Suppressor macrophage (primary cell): ENCODE measurements at regions not wholly inside any gene's neighbourhood (a gene's known extent, or its start where the extent isn't known, plus 50 kb on each side); places are given as distances from the start of the nearest gene placed in this dataset.

ENCODE experiments used
- DNase-seq, 4 experiments: peaks; one replicate each; pipeline ENCODE4 v3.0.0-alpha.2; 2020 to 2022

- no peak for DNase-seq
Observed at GRCh38 chrX:97766501-97767095, 882.9 kb downstream of the RPA4 start.

DNA sequence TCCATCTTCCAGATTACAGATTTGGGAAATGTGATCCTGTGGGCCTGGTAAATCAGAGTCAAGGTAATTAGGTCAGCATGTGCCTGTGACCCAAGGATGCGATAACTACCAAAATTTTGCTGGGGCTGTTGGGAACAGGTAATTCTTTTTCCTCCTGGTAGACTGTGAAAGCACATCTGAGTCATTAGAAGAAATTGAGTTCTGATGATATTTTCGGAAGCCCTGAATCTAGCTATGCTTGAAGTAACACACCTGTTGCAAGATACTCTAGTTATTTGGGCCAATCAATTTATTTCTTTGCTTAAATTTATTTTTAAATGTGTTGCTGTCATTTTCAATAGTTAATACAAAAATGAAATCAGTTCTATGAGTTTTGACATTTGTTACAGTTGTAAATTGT, 903.6 kb downstream of the RPA4 start:
- DNase-seq: no peak

GRCh38 chrX:97787849-97788248, 904.1 kb downstream of the RPA4 start:
- DNase-seq: no peak

DNA sequence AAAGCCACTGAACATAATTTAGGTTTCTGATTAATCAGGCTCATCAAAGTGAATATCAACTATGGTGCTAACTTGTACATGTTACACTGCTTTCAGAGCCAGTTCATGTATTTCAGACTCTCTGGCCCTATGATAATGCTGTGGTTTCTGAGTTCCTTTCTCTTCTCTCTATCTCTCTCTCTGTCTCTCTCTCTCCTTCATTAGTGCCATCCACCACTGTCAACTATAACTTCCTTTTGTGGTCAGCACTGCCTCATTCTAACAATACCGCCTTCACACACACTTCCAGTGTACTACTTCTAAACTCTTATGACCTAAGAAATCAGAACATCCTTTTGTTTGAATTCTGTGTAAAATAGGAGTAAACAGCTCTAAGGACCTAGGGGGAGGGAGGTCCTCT, 907.1 kb downstream of the RPA4 start:
- DNase-seq: no peak

- DNase-seq: no peak
Observed at GRCh38 chrX:97797076-97797475, 913.4 kb downstream of the RPA4 start.

DNA sequence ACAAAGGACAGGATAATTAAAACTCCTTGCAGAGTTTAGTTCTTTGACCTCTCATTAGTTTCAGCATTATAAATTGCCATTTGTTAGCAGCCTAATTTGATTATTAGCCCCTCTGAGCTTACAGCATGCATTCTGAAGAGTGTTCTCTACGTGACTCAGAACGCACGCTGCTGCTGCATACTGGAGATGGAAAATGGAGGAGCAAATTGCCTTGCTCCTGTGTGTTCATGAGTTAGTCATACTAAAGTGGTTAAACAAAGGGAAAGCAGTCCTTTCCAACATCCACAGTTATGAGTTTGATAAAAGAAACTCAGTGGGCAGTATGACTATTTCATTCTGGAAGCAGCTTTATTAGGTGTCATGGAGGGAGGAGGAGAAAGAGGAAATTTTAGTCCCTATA, 922.5 kb downstream of the RPA4 start:
- DNase-seq: no peak

- no peak for DNase-seq
Observed at GRCh38 chrX:97806946-97807345, 923.2 kb downstream of the RPA4 start.

GRCh38 chrX:97820170-97820569, 936.5 kb downstream of the RPA4 start:
- DNase-seq: no peak

- DNase-seq: no peak
Observed at GRCh38 chrX:97828471-97828870, 944.8 kb downstream of the RPA4 start.

DNA sequence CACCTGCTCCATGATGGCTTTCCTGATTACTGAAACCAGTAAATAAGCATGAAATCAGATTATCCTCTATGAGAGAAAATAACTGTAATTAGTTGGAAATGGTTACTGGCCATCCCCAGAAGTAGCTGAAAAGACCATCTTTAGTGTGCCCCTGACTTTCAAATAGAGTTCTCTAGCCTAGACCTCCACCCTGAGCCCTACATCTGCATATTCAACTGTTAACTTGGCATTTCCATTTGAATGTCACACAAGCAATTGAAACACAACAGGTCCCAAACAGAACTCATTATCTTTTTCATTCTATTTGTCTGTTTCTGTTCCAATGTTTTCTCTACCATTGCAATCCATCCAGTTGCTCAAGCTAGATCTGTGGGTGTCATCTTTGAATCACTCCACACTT, 952.3 kb downstream of the RPA4 start:
- no peak for DNase-seq

- no peak for DNase-seq
Observed at GRCh38 chrX:97841544-97842179, 958.0 kb downstream of the RPA4 start.

DNA sequence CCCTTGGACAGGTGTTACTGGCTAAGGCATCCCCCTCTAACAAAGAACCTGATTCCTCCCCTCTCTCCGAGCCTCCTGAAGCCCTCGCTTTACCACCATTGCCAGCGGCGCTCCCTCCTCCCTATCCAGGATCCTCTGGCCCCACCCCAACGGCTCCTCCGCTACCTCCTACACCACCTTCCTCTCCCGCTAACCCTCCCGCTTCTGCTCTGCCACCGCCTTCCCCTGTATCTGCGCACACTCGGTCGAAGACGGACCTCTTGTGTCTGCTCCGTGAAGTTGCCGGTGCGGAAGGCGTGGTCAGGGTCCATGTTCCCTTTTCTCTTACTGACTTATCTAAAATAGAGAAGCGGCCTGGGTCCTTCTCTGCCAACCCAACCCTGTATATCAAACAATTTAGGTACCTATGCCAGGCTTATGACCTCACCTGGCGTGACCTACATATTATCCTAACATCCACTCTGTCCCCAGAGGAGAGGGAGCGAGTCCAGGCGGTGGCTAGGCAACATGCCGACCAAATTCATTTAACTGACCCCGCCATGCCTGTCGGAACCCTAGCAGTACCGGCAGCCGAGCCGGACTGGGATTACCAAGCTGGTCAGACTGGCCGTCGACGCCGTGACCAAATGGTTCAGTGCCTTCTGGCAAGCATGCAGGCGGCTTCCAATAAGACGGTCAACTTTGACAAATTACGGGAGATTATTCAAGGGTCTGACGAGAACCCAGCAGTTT, 958.9 kb downstream of the RPA4 start:
- DNase-seq: no peak

GRCh38 chrX:97843200-97843811, 959.6 kb downstream of the RPA4 start:
- no peak for DNase-seq

GRCh38 chrX:97844161-97844560, 960.5 kb downstream of the RPA4 start:
- DNase-seq: no peak

GRCh38 chrX:97844943-97845342, 961.2 kb downstream of the RPA4 start:
- DNase-seq: no peak

DNA sequence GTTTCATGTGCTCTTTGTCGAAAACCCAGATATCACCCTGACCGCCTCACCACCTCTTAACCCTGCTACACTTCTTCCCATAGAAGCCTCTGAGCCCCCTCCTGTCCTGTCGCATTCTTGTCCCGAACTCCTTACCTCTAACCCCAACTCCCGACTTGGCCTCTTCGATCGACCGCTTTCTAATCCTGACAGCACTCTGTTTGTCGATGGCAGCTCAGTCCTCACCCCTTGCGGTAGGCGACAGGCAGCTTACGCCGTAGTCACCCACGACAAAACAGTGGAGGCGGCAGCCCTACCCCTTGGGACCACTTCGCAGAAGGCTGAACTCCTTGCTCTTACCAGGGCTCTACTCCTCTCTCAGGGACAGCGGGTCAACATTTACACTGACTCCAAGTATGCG, 961.7 kb downstream of the RPA4 start:
- DNase-seq: no peak

DNA sequence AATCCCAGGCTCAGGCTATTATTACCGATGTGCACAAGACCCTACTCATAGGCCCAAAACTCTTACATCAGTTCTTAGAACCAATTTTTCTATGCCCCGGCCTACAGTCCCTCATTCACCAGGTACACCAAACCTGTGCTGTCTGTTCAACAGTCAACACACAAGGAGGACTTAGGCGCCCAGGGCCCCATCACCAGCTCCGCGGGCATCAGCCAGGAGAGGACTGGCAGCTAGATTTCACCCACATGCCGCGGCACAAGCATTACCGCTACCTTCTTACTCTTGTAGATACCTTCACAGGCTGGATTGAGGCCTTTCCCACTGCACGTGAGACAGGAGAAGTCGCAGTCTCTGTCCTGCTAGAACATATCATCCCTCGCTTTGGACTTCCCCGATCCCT, 962.5 kb downstream of the RPA4 start:
- no peak for DNase-seq

- no peak for DNase-seq
Observed at GRCh38 chrX:97846718-97847237, 963.1 kb downstream of the RPA4 start.

DNA sequence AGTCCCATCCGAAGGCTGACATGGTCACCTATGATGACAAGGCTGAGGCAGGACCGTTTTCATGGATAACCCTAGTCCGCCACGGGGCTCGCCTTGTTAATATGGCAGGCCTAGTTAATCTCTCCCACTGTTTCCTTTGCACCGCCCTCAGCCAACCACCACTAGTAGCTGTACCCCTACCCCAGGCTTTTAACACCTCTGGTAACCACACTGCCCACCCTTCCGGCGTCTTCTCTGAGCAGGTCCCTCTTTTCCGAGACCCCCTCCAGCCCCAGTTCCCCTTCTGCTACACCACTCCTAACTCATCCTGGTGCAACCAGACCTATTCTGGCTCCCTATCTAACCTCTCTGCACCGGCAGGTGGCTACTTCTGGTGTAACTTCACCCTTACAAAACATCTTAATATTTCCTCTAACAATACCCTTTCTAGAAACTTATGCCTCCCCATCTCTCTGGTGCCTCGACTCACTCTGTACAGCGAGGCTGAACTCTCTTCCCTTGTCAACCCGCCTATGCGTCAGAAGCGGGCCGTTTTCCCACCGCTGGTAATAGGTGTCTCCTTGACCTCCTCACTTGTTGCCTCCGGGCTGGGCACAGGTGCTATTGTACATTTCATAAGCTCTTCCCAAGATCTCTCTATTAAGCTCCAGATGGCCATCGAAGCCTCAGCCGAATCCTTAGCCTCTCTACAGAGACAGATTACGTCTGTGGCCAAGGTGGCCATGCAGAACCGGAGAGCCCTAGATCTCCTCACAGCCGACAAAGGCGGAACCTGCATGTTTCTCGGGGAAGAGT, 964.4 kb downstream of the RPA4 start:
- DNase-seq: no peak

DNA sequence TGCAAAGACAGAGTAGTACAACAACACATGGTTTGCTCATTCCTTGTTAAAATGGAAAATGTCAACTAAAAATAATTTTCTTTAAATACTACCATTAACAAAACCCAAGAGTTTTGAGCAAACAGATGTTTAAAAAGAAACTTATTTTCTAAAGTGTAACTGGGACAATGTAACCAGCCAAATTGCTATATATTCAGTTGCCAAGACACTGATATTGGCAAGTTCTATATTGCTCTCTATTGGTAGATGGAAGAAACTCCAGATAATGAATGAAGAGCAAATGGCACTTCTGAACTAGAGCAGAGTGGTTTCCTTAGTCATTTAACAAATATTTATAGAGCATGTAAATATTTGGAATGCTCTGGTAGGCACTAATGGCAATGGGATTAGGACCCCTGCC, 966.2 kb downstream of the RPA4 start:
- no peak for DNase-seq

- DNase-seq: no peak
Observed at GRCh38 chrX:97850911-97851310, 967.2 kb downstream of the RPA4 start.

DNA sequence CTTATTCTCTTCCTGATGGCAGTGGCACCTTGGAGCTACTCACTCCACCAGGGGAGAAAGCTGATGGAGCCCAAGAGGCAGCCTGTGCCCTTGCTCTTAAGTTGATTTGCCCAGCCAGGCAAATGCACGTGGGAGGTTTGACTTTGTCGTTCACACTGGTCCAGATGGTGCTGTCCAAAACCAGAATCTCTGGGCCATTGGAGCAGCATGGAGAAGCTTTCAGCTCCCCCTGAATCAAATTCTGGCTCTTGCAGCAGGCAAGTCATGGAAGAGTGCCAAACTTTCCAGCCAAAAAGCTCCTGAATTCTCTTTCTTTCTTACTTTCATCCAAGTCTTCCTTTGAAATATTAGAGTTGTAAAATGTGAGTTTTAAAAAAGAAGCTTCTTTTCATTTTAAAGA, 970.4 kb downstream of the RPA4 start:
- DNase-seq: no peak

- no peak for DNase-seq
Observed at GRCh38 chrX:97858592-97858991, 974.9 kb downstream of the RPA4 start.
